Activated CD4-positive, alpha-beta memory T cell treated with anti-CD3 and anti-CD28 coated beads, Interleukin-2, amount 10 ng/mL, durations not matched to agents 7 days and 5 days (primary cell): ENCODE measurements at regions not wholly inside any gene's neighbourhood (a gene's known extent, or its start where the extent isn't known, plus 50 kb on each side); places are given as distances from the start of the nearest gene placed in this dataset.
"Not testable (repeated sequence)": the region's sequence is repeated elsewhere in the genome, so short reads cannot be mapped to it uniquely, and the experiment has no call there.

ENCODE experiments used
- CTCF ChIA-PET: fragments of 350-600 bp; sonication (Branson Sonifier 250); formaldehyde crosslinking; loops from one replicate; lab custom pipeline; 2021; ENCODE audit warnings: antibody characterized with exemption, inconsistent platforms; lab: Charles Lee
- POLR2A ChIA-PET: fragments of 350-600 bp; sonication (Branson Sonifier 250); formaldehyde crosslinking; loops from one replicate; lab custom pipeline; 2021; ENCODE audit warnings: antibody characterized with exemption; lab: Charles Lee
- DNase-seq: peaks from one replicate; pipeline ENCODE4 v3.0.0-alpha.2; 2020
- H3K27ac Mint-ChIP-seq: one replicate; pipeline ENCODE4 v1.8.0; 2021; ENCODE audit warnings: mild to moderate bottlenecking, mixed read lengths
- H3K27me3 Mint-ChIP-seq: one replicate; pipeline ENCODE4 v1.8.0; 2021; ENCODE audit warnings: mixed read lengths
- H3K36me3 Mint-ChIP-seq: one replicate; pipeline ENCODE4 v1.8.0; 2021; ENCODE audit warnings: low read depth, mixed read lengths
- H3K4me1 Mint-ChIP-seq: one replicate; pipeline ENCODE4 v1.8.0; 2021; ENCODE audit warnings: mixed read lengths
- H3K4me3 Mint-ChIP-seq: one replicate; pipeline ENCODE4 v1.8.0; 2021; ENCODE audit warnings: mild to moderate bottlenecking, mixed read lengths
- H3K9me3 Mint-ChIP-seq: one replicate; pipeline ENCODE4 v1.8.0; 2021; ENCODE audit warnings: mixed read lengths

GRCh38 chr3:166714206-166714605 lies 665.9 kb downstream of the ZBBX start:
- H3K27ac Mint-ChIP-seq: no peak overlapping the region
- peaks cover 2% of the 10 kb centered on the region for H3K9me3 Mint-ChIP-seq
- H3K4me1 Mint-ChIP-seq: no peaks in the 10 kb centered on the region
- ChIA-PET CTCF (no interaction called here), POLR2A (no interaction called here)
- H3K27me3 Mint-ChIP-seq: no peaks in the 10 kb centered on the region
- no peaks in the 10 kb centered on the region for H3K36me3 Mint-ChIP-seq
- no peak overlapping the region for H3K4me3 Mint-ChIP-seq
- no peak for DNase-seq

GRCh38 chr3:166713787-166714186 lies 666.3 kb downstream of the ZBBX start:
- no peaks in the 10 kb centered on the region for H3K4me1 Mint-ChIP-seq
- no peak overlapping the region for H3K4me3 Mint-ChIP-seq
- H3K27ac Mint-ChIP-seq: no peak overlapping the region
- no peaks in the 10 kb centered on the region for H3K36me3 Mint-ChIP-seq
- DNase-seq: no peak
- H3K9me3 Mint-ChIP-seq: peaks cover 2% of the 10 kb centered on the region
- ChIA-PET POLR2A (no interaction called here), CTCF (no interaction called here)
- no peaks in the 10 kb centered on the region for H3K27me3 Mint-ChIP-seq

GRCh38 chr3:166706094-166706493 lies 674.0 kb downstream of the ZBBX start:
- no peak for DNase-seq
- H3K27ac Mint-ChIP-seq: no peak overlapping the region
- no peaks in the 10 kb centered on the region for H3K4me1 Mint-ChIP-seq
- H3K4me3 Mint-ChIP-seq: no peak overlapping the region
- H3K27me3 Mint-ChIP-seq: no peaks in the 10 kb centered on the region
- H3K36me3 Mint-ChIP-seq: no peaks in the 10 kb centered on the region
- peaks cover 2% of the 10 kb centered on the region for H3K9me3 Mint-ChIP-seq
- ChIA-PET CTCF (no interaction called here), POLR2A (no interaction called here)

GRCh38 chr3:166697495-166697894 lies 682.6 kb downstream of the ZBBX start:
- POLR2A ChIA-PET: no interaction called here
- no peak for DNase-seq
- H3K27me3 Mint-ChIP-seq: no peaks in the 10 kb centered on the region
- CTCF ChIA-PET: no interaction called here
- H3K4me1 Mint-ChIP-seq: no peaks in the 10 kb centered on the region
- no peak overlapping the region for H3K27ac Mint-ChIP-seq
- no peaks in the 10 kb centered on the region for H3K9me3 Mint-ChIP-seq
- no peaks in the 10 kb centered on the region for H3K36me3 Mint-ChIP-seq
- H3K4me3 Mint-ChIP-seq: no peak overlapping the region

GRCh38 chr3:166696103-166696502 lies 684.0 kb downstream of the ZBBX start:
- no peak overlapping the region for H3K4me3 Mint-ChIP-seq
- POLR2A ChIA-PET: no interaction called here
- no peaks in the 10 kb centered on the region for H3K27me3 Mint-ChIP-seq
- no peaks in the 10 kb centered on the region for H3K36me3 Mint-ChIP-seq
- no peak overlapping the region for H3K27ac Mint-ChIP-seq
- no peaks in the 10 kb centered on the region for H3K9me3 Mint-ChIP-seq
- DNase-seq: no peak
- CTCF ChIA-PET: no interaction called here
- no peaks in the 10 kb centered on the region for H3K4me1 Mint-ChIP-seq

- H3K4me1 Mint-ChIP-seq: no peaks in the 10 kb centered on the region
- H3K9me3 Mint-ChIP-seq: no peaks in the 10 kb centered on the region
- no peaks in the 10 kb centered on the region for H3K27me3 Mint-ChIP-seq
- CTCF ChIA-PET: no interaction called here
- no peak for DNase-seq
- H3K36me3 Mint-ChIP-seq: no peaks in the 10 kb centered on the region
- no peak overlapping the region for H3K4me3 Mint-ChIP-seq
- no peak overlapping the region for H3K27ac Mint-ChIP-seq
- POLR2A ChIA-PET: no interaction called here
These were observed 691.4 kb downstream of the ZBBX start for GRCh38 chr3:166688665-166689064.

- POLR2A ChIA-PET: no interaction called here
- no peak overlapping the region for H3K27ac Mint-ChIP-seq
- no peaks in the 10 kb centered on the region for H3K4me1 Mint-ChIP-seq
- no peak overlapping the region for H3K4me3 Mint-ChIP-seq
- DNase-seq: no peak
- no peaks in the 10 kb centered on the region for H3K9me3 Mint-ChIP-seq
- CTCF ChIA-PET: no interaction called here
- H3K27me3 Mint-ChIP-seq: no peaks in the 10 kb centered on the region
- H3K36me3 Mint-ChIP-seq: no peaks in the 10 kb centered on the region
These were observed 694.9 kb downstream of the ZBBX start for GRCh38 chr3:166685246-166685645.

GRCh38 chr3:166684077-166684476 lies 696.0 kb downstream of the ZBBX start:
- H3K4me1 Mint-ChIP-seq, H3K9me3 Mint-ChIP-seq: not testable (repeated sequence)

GRCh38 chr3:166669781-166670180 lies 710.3 kb downstream of the ZBBX start:
- no peak overlapping the region for H3K27ac Mint-ChIP-seq

More at GRCh38 chr3:166684077-166684476, 696.0 kb downstream of the ZBBX start:
- H3K36me3 Mint-ChIP-seq, DNase-seq, H3K27ac Mint-ChIP-seq, H3K4me3 Mint-ChIP-seq, POLR2A ChIA-PET, H3K27me3 Mint-ChIP-seq, CTCF ChIA-PET: not testable (repeated sequence)

GRCh38 chr3:166663194-166663593 lies 716.9 kb downstream of the ZBBX start:
- POLR2A ChIA-PET: no interaction called here
- CTCF ChIA-PET: no interaction called here
- peaks cover 4% of the 10 kb centered on the region for H3K9me3 Mint-ChIP-seq

More at GRCh38 chr3:166669781-166670180, 710.3 kb downstream of the ZBBX start:
- Mint-ChIP-seq H3K36me3 (no peaks in the 10 kb centered on the region), H3K27me3 (no peaks in the 10 kb centered on the region), H3K4me3 (no peak overlapping the region), H3K9me3 (peaks cover 6% of the 10 kb centered on the region), H3K4me1 (no peaks in the 10 kb centered on the region)
- no peak for DNase-seq
- ChIA-PET POLR2A (no interaction called here), CTCF (no interaction called here)

GRCh38 chr3:166661621-166662020 lies 718.5 kb downstream of the ZBBX start:
- Mint-ChIP-seq H3K36me3 (no peaks in the 10 kb centered on the region), H3K4me1 (no peaks in the 10 kb centered on the region), H3K9me3 (peaks cover 4% of the 10 kb centered on the region), H3K27ac (no peak overlapping the region), H3K4me3 (no peak overlapping the region), H3K27me3 (no peaks in the 10 kb centered on the region)
- CTCF ChIA-PET: no interaction called here
- DNase-seq: no peak
- POLR2A ChIA-PET: no interaction called here

More at GRCh38 chr3:166663194-166663593, 716.9 kb downstream of the ZBBX start:
- no peaks in the 10 kb centered on the region for H3K36me3 Mint-ChIP-seq
- H3K4me1 Mint-ChIP-seq: no peaks in the 10 kb centered on the region
- no peak overlapping the region for H3K27ac Mint-ChIP-seq
- no peak for DNase-seq
- no peaks in the 10 kb centered on the region for H3K27me3 Mint-ChIP-seq
- H3K4me3 Mint-ChIP-seq: no peak overlapping the region

GRCh38 chr3:166660962-166661361 lies 719.1 kb downstream of the ZBBX start:
- Mint-ChIP-seq H3K4me1 (no peaks in the 10 kb centered on the region), H3K4me3 (no peak overlapping the region), H3K27me3 (no peaks in the 10 kb centered on the region), H3K9me3 (peaks cover 4% of the 10 kb centered on the region), H3K36me3 (no peaks in the 10 kb centered on the region), H3K27ac (no peak overlapping the region)
- POLR2A ChIA-PET: no interaction called here
- CTCF ChIA-PET: no interaction called here
- no peak for DNase-seq

- ChIA-PET CTCF (no interaction called here), POLR2A (no interaction called here)
- Mint-ChIP-seq H3K27me3 (no peaks in the 10 kb centered on the region), H3K4me1 (no peaks in the 10 kb centered on the region), H3K9me3 (peaks cover 2% of the 10 kb centered on the region), H3K27ac (no peak overlapping the region), H3K36me3 (no peaks in the 10 kb centered on the region), H3K4me3 (no peak overlapping the region)
- DNase-seq: no peak
These were observed 742.0 kb downstream of the ZBBX start for GRCh38 chr3:166637984-166638530.

GRCh38 chr3:166634091-166634746 lies 745.9 kb downstream of the ZBBX start:
- ChIA-PET CTCF (no interaction called here), POLR2A (no interaction called here)
- H3K4me3 Mint-ChIP-seq: no peak overlapping the region
- H3K27me3 Mint-ChIP-seq: no peaks in the 10 kb centered on the region
- H3K36me3 Mint-ChIP-seq: no peaks in the 10 kb centered on the region
- no peak overlapping the region for H3K27ac Mint-ChIP-seq
- no peak for DNase-seq
- H3K9me3 Mint-ChIP-seq: peaks cover 2% of the 10 kb centered on the region
- H3K4me1 Mint-ChIP-seq: no peaks in the 10 kb centered on the region
